HCT116 (cell line): ENCODE measurements at regions not wholly inside any gene's neighbourhood (a gene's known extent, or its start where the extent isn't known, plus 50 kb on each side); places are given as distances from the start of the nearest gene placed in this dataset.

Experiments
- CTCF ChIP-seq, 3 experiments: fragments of 200-600 bp in 1 of 3; sonication (generic) in 1 of 3; IDR thresholded peaks in 2 of 3; conservative IDR thresholded peaks in 1 of 3; 2 replicates each; pipeline ENCODE4 v1.5.1; 2012 to 2017; ENCODE audit warnings: low read depth in 2 of 3, low read length in 2 of 3, antibody characterized with exemption in 1 of 3, borderline replicate concordance in 1 of 3, control low read depth in 1 of 3, mild to moderate bottlenecking in 1 of 3, mixed read lengths in 1 of 3, mixed run types in 1 of 3, moderate library complexity in 1 of 3; ENCODE audit not compliant: insufficient read depth in 1 of 3
- MAX ChIP-seq: IDR thresholded peaks from 2 replicates; pipeline ENCODE4 v1.6.1; 2012
- POLR2A ChIP-seq: IDR thresholded peaks from 2 replicates; pipeline ENCODE4 v1.7.0; 2011; ENCODE audit warnings: borderline replicate concordance; ENCODE audit not compliant: insufficient read depth, insufficient read length; ENCODE audit errors: extremely low read depth
- SP1 ChIP-seq: IDR thresholded peaks from 2 replicates; pipeline ENCODE4 v1.6.1; 2012; ENCODE audit warnings: low read depth

- TF ChIP-seq CTCF (IDR thresholded peaks at IDR 0.05 in 2 of 3, conservative IDR thresholded peaks at IDR 0.05 in 1 of 3; ENCODE audit: borderline replicate concordance in 1 of 3, insufficient read depth in 1 of 3, low read depth in 2 of 3, low read length in 2 of 3) = no peak
- no peak for TF ChIP-seq SP1
- TF ChIP-seq POLR2A = no peak
- TF ChIP-seq MAX = no peak
Observed at GRCh38 chr4:123825596-123826291, 429.1 kb downstream of the SPRY1 start.
